GM10248 (cell line): ENCODE measurements at regions not wholly inside any gene's neighbourhood (a gene's known extent, or its start where the extent isn't known, plus 50 kb on each side); places are given as distances from the start of the nearest gene placed in this dataset.

Experiments
- CTCF ChIA-PET: fragments of 300-600 bp; sonication (Branson Sonifier 250); formaldehyde crosslinking; extraction: SDS; loops from one replicate; lab custom pipeline; 2021; ENCODE audit warnings: antibody characterized with exemption; lab: Yijun Ruan, JAX
- POLR2A ChIA-PET: fragments of 350-650 bp; sonication (Branson Sonifier 250); formaldehyde crosslinking; extraction: SDS; loops from one replicate; lab custom pipeline; 2020; ENCODE audit warnings: antibody characterized with exemption; lab: Yijun Ruan, JAX
- DNase-seq: peaks from one replicate; pipeline ENCODE4 v3.0.0; 2012; ENCODE audit errors: extremely low spot score
- TF ChIP-seq, protein P1 (sequence below): IDR thresholded peaks from 2 replicates; pipeline ENCODE4 v1.5.1; 2012; ENCODE audit warnings: mild to moderate bottlenecking, low read depth; ENCODE audit errors: extremely low read depth, missing control alignments, control extremely low read depth

DNA sequence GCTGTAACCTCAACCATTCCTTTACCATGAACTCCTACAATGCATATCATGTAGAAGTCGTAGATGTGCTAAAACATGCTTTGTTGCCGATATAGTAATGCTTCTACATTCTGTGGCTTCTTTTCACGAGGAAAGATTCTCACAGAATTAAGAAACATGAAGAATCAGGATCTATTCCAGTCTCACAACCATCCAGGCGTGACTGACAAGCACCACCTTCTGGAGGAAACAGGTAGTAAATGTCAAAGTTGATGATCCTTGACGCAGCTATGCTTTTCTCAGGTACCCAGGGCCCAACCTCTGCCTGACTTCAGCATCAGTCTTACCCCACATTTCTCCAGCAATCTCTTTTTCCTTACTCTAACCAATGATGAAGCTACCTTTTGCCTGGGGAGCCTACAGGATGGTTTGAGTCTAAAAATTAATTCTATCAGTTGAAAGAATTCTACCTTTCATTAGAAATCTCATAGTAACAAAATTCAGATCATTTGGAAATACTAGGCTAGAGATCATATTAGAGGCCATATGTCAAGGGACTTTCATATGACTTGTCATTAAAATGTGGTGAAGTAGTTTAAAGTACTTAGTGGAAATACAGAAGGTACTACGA, 123.3 kb upstream of the RND3 start:
- CTCF ChIA-PET = interaction anchor here (2.8 kb wide), 1 partner anchor 10 kb away, joined by 10 read pairs; no protein-coding TSS in a partner anchor

DNA sequence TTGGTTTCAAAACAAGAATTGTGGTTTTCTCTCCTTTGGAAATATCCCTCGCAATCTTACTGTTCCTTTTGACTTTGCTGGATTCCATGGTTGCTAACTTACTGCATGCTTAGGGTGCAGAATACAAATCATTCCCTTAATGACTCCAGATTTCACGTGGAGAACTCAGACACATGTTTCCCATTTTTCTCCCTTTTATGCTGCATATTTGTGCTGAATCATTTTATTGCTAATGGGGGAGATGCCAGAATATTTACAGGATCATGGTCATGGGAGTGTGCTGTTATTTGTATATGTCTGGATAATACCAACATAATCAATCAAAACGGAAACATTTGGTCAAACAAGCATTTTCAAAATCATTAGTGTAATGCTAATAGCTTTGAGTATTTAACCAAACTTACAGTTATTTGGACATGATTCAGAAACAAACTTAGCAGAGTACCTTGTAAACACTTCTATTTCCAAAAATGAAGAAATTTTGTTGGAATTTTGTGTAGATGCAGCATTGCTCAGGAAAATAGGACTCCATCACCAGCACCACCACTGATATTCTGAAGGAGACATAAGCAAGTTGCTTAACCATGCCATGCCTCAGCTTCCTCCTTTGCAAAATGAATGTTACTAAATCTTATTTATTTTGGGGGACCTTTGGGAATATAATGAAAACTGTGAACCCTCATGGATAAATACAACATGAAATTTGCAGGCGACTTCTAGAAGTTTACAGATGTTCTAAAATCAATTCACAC, 122.5 kb upstream of the RND3 start:
- POLR2A ChIA-PET = no interaction called here
- TF ChIP-seq, protein P1, sequence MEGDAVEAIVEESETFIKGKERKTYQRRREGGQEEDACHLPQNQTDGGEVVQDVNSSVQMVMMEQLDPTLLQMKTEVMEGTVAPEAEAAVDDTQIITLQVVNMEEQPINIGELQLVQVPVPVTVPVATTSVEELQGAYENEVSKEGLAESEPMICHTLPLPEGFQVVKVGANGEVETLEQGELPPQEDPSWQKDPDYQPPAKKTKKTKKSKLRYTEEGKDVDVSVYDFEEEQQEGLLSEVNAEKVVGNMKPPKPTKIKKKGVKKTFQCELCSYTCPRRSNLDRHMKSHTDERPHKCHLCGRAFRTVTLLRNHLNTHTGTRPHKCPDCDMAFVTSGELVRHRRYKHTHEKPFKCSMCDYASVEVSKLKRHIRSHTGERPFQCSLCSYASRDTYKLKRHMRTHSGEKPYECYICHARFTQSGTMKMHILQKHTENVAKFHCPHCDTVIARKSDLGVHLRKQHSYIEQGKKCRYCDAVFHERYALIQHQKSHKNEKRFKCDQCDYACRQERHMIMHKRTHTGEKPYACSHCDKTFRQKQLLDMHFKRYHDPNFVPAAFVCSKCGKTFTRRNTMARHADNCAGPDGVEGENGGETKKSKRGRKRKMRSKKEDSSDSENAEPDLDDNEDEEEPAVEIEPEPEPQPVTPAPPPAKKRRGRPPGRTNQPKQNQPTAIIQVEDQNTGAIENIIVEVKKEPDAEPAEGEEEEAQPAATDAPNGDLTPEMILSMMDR = no peak
- CTCF ChIA-PET = interaction anchor here (1.9 to 2.8 kb wide), 2 partner anchors 9 to 10 kb away, joined by 7 to 10 read pairs; no protein-coding TSS in a partner anchor
- no peak for DNase-seq

More for the DNA sequence above, 123.3 kb upstream of the RND3 start:
- TF ChIP-seq, protein P1 = peak; percentile 32
- POLR2A ChIA-PET = no interaction called here
- DNase-seq = peak; percentile 11

DNA sequence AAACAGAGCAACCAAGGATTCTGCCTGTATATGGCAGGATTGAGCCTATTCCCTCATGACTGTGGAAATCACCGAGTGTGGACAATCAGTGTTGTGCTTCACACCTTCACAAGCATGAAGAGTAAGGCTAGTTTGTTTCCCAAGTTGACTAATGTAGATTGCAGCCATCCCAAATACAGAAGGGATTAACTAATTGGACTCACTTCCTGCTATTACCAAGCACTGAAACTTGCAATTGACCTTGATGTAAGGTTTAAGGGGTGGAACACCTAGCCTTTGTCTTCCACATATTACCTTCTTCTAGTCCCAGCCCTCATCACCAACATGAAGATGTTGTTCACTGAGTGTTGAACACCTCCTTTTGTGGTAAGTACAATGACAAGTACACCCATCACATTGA, 120.9 kb upstream of the RND3 start:
- no peak for DNase-seq
- CTCF ChIA-PET = interaction anchor here (1.9 kb wide), 1 partner anchor 8 kb away, joined by 7 read pairs; no protein-coding TSS in a partner anchor
- TF ChIP-seq, protein P1 = no peak
- POLR2A ChIA-PET = no interaction called here

DNA sequence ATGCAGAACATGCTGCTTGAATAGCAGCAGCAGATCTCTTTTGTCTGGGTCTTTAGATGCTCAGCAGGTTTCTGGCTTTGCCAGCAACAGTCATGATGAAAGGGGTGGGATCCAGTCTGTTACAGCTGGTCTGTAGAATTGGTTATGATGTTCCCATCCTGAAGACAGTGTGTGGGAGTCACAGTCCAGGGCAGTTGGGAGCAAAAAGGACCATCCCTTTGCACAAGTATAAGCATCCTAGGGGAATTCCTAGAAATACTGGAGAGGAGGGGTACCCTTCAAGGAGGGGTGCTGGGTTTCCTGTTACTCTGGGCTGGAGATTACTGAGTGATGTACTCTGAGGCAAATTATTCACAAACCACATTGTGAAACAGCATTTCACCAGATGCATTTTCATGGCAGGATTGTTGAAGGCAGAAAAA, 119.9 kb upstream of the RND3 start:
- no peak for DNase-seq
- TF ChIP-seq, protein P1 = no peak
- CTCF ChIA-PET = interaction anchor here (1.4 kb wide), 1 partner anchor 9 kb away, joined by 4 read pairs; no protein-coding TSS in a partner anchor
- POLR2A ChIA-PET = no interaction called here

DNA sequence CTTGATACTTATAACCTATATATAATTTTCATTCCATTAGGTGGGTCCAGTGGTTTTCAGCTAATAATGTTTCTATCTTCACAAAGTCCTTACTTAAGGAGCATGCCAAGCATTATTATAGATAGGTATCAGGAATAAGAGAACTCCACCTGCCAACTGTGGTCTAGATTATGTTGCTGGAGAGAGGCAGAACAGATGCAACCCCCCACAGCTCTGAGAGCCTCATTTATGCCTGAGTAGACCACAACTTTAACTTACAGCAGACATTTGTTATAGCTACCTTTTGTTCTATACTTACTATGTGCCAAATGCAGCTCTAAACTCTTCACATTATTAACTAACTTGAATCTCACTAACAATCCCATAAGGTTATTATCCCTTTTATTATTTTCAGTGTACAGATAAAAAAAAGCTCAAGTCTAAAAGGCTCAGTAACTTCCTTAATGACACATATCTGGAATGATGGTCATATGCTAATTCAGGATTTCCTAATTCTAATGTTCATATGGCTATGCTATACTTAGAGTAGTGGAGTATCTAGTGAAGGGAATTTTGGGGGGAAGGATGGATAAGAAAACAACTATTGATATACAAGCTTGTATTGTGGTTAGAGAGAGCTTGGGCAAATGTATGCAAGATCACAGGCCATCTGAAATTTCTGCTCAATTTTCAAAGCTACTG, 119.1 kb upstream of the RND3 start:
- TF ChIP-seq, protein P1 = no peak
- no peak for DNase-seq
- ChIA-PET POLR2A (no interaction called here), CTCF (interaction anchor here (1.4 kb wide), 1 partner anchor 10 kb away, joined by 4 read pairs; no protein-coding TSS in a partner anchor)

DNA sequence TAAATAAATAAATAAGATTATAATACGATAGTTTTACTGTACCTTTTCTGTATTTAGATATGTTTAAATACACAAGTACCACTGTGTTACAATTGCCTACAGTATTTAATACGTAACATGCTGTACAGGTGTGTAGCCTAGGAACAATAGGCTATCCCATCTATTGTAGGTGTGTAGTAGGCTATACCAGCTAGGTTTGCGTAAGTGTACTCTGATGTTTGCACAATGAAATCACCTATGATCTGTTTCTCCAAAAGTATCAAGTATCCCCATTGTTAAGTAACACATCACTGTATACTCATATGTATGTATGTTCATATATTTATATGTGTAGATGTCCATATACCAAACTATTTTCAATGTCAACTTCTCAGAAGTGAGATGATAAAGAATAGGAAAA, 118.2 kb upstream of the RND3 start:
- no peak for DNase-seq
- POLR2A ChIA-PET = no interaction called here
- CTCF ChIA-PET = no interaction called here
- TF ChIP-seq, protein P1 = no peak
